ENCODE measurements at regions not wholly inside any gene's neighbourhood (a gene's known extent, or its start where the extent isn't known, plus 50 kb on each side); places are given as distances from the start of the nearest gene placed in this dataset.
"Not testable (repeated sequence)": the region's sequence is repeated elsewhere in the genome, so short reads cannot be mapped to it uniquely, and the experiment has no call there.

- H3K9me3 ChIP-seq (ENCODE audit: control insufficient read depth, insufficient read depth, low read length); DNase-seq (ENCODE audit: low read depth in 4 of 6, low spot score in 6 of 6); H3K4me1 ChIP-seq (ENCODE audit: control insufficient read depth, insufficient read depth, low read length); H3K36me3 ChIP-seq (ENCODE audit: control insufficient read depth, insufficient read depth, low read length); H3K4me3 ChIP-seq (ENCODE audit: low read depth, low read length); H3K27me3 ChIP-seq (ENCODE audit: control insufficient read depth, insufficient read depth, low read length); H3K27ac ChIP-seq (ENCODE audit: low read depth, low read length): not testable (repeated sequence)
- 100% methylated on average over 1 of the region's 3 CpGs for WGBS (ENCODE audit: insufficient coverage)
Measured at GRCh38 chr10:38354410-38354809, 260.3 kb downstream of the ZNF37A start.

- not testable (repeated sequence) for H3K4me1 ChIP-seq (ENCODE audit: control insufficient read depth, insufficient read depth, low read length); H3K27me3 ChIP-seq (ENCODE audit: control insufficient read depth, insufficient read depth, low read length); H3K36me3 ChIP-seq (ENCODE audit: control insufficient read depth, insufficient read depth, low read length); H3K9me3 ChIP-seq (ENCODE audit: control insufficient read depth, insufficient read depth, low read length)
- DNase-seq (ENCODE audit: low read depth in 4 of 6, low spot score in 6 of 6): peak; percentile 29 to 90 (median 45)
- Histone ChIP-seq H3K27ac (ENCODE audit: low read depth, low read length) (peak overlapping the region; percentile 61), H3K4me3 (ENCODE audit: low read depth, low read length) (peak overlapping the region; percentile 46)
- WGBS (ENCODE audit: insufficient coverage): 12% methylated on average over 9 of the region's 41 CpGs
Measured at GRCh38 chr10:38355911-38356526, 261.9 kb downstream of the ZNF37A start.

- not testable (repeated sequence) for H3K4me1 ChIP-seq (ENCODE audit: control insufficient read depth, insufficient read depth, low read length); H3K36me3 ChIP-seq (ENCODE audit: control insufficient read depth, insufficient read depth, low read length); H3K27me3 ChIP-seq (ENCODE audit: control insufficient read depth, insufficient read depth, low read length); H3K9me3 ChIP-seq (ENCODE audit: control insufficient read depth, insufficient read depth, low read length)
- H3K27ac ChIP-seq (ENCODE audit: low read depth, low read length): peak overlapping the region; percentile 57
- WGBS (ENCODE audit: insufficient coverage): no CpG with 5 or more reads among the region's 16 CpGs
- peak in 2 of 6 donors; percentile 33 to 41 for DNase-seq (ENCODE audit: low read depth in 4 of 6, low spot score in 6 of 6)
- peak overlapping the region; percentile 46 for H3K4me3 ChIP-seq (ENCODE audit: low read depth, low read length)
Measured at GRCh38 chr10:38356527-38356926, 262.4 kb downstream of the ZNF37A start.

- DNase-seq (ENCODE audit: low read depth in 4 of 6, low spot score in 6 of 6); H3K4me3 ChIP-seq (ENCODE audit: low read depth, low read length); H3K9me3 ChIP-seq (ENCODE audit: control insufficient read depth, insufficient read depth, low read length); H3K36me3 ChIP-seq (ENCODE audit: control insufficient read depth, insufficient read depth, low read length); H3K27ac ChIP-seq (ENCODE audit: low read depth, low read length); H3K4me1 ChIP-seq (ENCODE audit: control insufficient read depth, insufficient read depth, low read length); H3K27me3 ChIP-seq (ENCODE audit: control insufficient read depth, insufficient read depth, low read length): not testable (repeated sequence)
Measured at GRCh38 chr10:38362514-38362913, 268.4 kb downstream of the ZNF37A start.

GRCh38 chr10:38364073-38364472 is 269.9 kb downstream of the ZNF37A start:
- H3K4me1 ChIP-seq (ENCODE audit: control insufficient read depth, insufficient read depth, low read length); H3K27ac ChIP-seq (ENCODE audit: low read depth, low read length); H3K4me3 ChIP-seq (ENCODE audit: low read depth, low read length); H3K36me3 ChIP-seq (ENCODE audit: control insufficient read depth, insufficient read depth, low read length); DNase-seq (ENCODE audit: low read depth in 4 of 6, low spot score in 6 of 6); H3K27me3 ChIP-seq (ENCODE audit: control insufficient read depth, insufficient read depth, low read length); H3K9me3 ChIP-seq (ENCODE audit: control insufficient read depth, insufficient read depth, low read length): not testable (repeated sequence)
- WGBS (ENCODE audit: insufficient coverage): no CpG with 5 or more reads among the region's 4 CpGs

GRCh38 chr10:38365917-38366316 is 271.8 kb downstream of the ZNF37A start:
- WGBS (ENCODE audit: insufficient coverage): 100% methylated on average over 1 of the region's 5 CpGs
- H3K27me3 ChIP-seq (ENCODE audit: control insufficient read depth, insufficient read depth, low read length); H3K27ac ChIP-seq (ENCODE audit: low read depth, low read length); H3K36me3 ChIP-seq (ENCODE audit: control insufficient read depth, insufficient read depth, low read length); H3K9me3 ChIP-seq (ENCODE audit: control insufficient read depth, insufficient read depth, low read length); H3K4me1 ChIP-seq (ENCODE audit: control insufficient read depth, insufficient read depth, low read length); H3K4me3 ChIP-seq (ENCODE audit: low read depth, low read length): not testable (repeated sequence)
- DNase-seq (ENCODE audit: low read depth in 4 of 6, low spot score in 6 of 6): peak in 2 of 6 donors; percentile 14 to 15

- not testable (repeated sequence) for DNase-seq (ENCODE audit: low read depth in 4 of 6, low spot score in 6 of 6); H3K27me3 ChIP-seq (ENCODE audit: control insufficient read depth, insufficient read depth, low read length); H3K36me3 ChIP-seq (ENCODE audit: control insufficient read depth, insufficient read depth, low read length); H3K4me3 ChIP-seq (ENCODE audit: low read depth, low read length); H3K4me1 ChIP-seq (ENCODE audit: control insufficient read depth, insufficient read depth, low read length); H3K27ac ChIP-seq (ENCODE audit: low read depth, low read length); H3K9me3 ChIP-seq (ENCODE audit: control insufficient read depth, insufficient read depth, low read length)
- WGBS (ENCODE audit: insufficient coverage): no CpG with 5 or more reads among the region's 2 CpGs
Measured at GRCh38 chr10:38383800-38384199, 289.7 kb downstream of the ZNF37A start.

GRCh38 chr10:38386869-38387268 is 292.7 kb downstream of the ZNF37A start:
- H3K27me3 ChIP-seq (ENCODE audit: control insufficient read depth, insufficient read depth, low read length); H3K4me3 ChIP-seq (ENCODE audit: low read depth, low read length); H3K36me3 ChIP-seq (ENCODE audit: control insufficient read depth, insufficient read depth, low read length); H3K27ac ChIP-seq (ENCODE audit: low read depth, low read length); H3K4me1 ChIP-seq (ENCODE audit: control insufficient read depth, insufficient read depth, low read length); DNase-seq (ENCODE audit: low read depth in 4 of 6, low spot score in 6 of 6); H3K9me3 ChIP-seq (ENCODE audit: control insufficient read depth, insufficient read depth, low read length): not testable (repeated sequence)

GRCh38 chr10:38390725-38391124 is 296.6 kb downstream of the ZNF37A start:
- not testable (repeated sequence) for H3K36me3 ChIP-seq (ENCODE audit: control insufficient read depth, insufficient read depth, low read length); H3K4me1 ChIP-seq (ENCODE audit: control insufficient read depth, insufficient read depth, low read length); H3K9me3 ChIP-seq (ENCODE audit: control insufficient read depth, insufficient read depth, low read length); H3K27ac ChIP-seq (ENCODE audit: low read depth, low read length); H3K27me3 ChIP-seq (ENCODE audit: control insufficient read depth, insufficient read depth, low read length); DNase-seq (ENCODE audit: low read depth in 4 of 6, low spot score in 6 of 6); H3K4me3 ChIP-seq (ENCODE audit: low read depth, low read length)
- no CpG with 5 or more reads among the region's 3 CpGs for WGBS (ENCODE audit: insufficient coverage)

GRCh38 chr10:38395465-38395864 is 301.3 kb downstream of the ZNF37A start:
- not testable (repeated sequence) for H3K9me3 ChIP-seq (ENCODE audit: control insufficient read depth, insufficient read depth, low read length); DNase-seq (ENCODE audit: low read depth in 4 of 6, low spot score in 6 of 6); H3K36me3 ChIP-seq (ENCODE audit: control insufficient read depth, insufficient read depth, low read length); H3K4me1 ChIP-seq (ENCODE audit: control insufficient read depth, insufficient read depth, low read length); H3K27me3 ChIP-seq (ENCODE audit: control insufficient read depth, insufficient read depth, low read length); H3K27ac ChIP-seq (ENCODE audit: low read depth, low read length); H3K4me3 ChIP-seq (ENCODE audit: low read depth, low read length)
- WGBS (ENCODE audit: insufficient coverage): 60% methylated on average over 1 of the region's 1 CpG
